Vagina (tissue), 2 donors: ENCODE measurements at regions not wholly inside any gene's neighbourhood (a gene's known extent, or its start where the extent isn't known, plus 50 kb on each side); places are given as distances from the start of the nearest gene placed in this dataset.

Source experiments
- CTCF ChIP-seq, 3 experiments: fragments of 450-650 bp in 2 of 3; fragments of 200-600 bp in 1 of 3; sonication (generic) in 1 of 3; IDR thresholded peaks; one replicate each; pipeline ENCODE4 v1.5.1; 2017 to 2019; ENCODE audit warnings: antibody characterized with exemption in 3 of 3, mild to moderate bottlenecking in 2 of 3, moderate library complexity in 2 of 3
- POLR2A ChIP-seq, 2 donors: fragments of 450-650 bp; IDR thresholded peaks; one replicate each; pipeline ENCODE4 v1.6.1; 2017; ENCODE audit warnings: antibody characterized with exemption in 2 of 2, mild to moderate bottlenecking in 2 of 2, moderate library complexity in 2 of 2
- POLR2AphosphoS5 ChIP-seq, 2 donors: sonication (generic); formaldehyde crosslinking; IDR thresholded peaks; one replicate each; pipeline ENCODE4 v1.9.0; 2017; ENCODE audit warnings: antibody characterized with exemption in 2 of 2, mild to moderate bottlenecking in 2 of 2, low read depth in 1 of 2; ENCODE audit not compliant: insufficient read depth in 1 of 2

DNA sequence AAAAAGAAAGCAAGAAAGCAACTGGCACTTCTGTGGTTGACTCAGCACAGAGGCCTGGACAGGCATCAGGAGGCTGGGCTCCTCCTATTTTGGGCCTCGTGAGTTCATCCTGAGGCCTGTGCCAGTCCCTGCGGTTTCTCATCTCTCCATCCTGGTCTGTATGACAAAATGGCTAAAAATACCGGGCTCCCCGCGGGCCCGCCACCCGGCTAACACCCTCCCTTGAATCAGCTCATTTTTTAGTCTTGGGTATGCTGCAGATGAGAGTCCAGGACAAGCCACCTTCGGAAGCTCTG lies 62.3 kb upstream of the YWHAQ start:
- TF ChIP-seq CTCF (IDR thresholded peaks at IDR 0.05) (no peak), POLR2A (IDR thresholded peaks at IDR 0.05) (no peak), POLR2AphosphoS5 (IDR thresholded peaks at IDR 0.05; ENCODE audit: insufficient read depth in 1 of 2, low read depth in 1 of 2) (peak in 1 of 2 donors; percentile 30)
